ENCODE measurements at regions not wholly inside any gene's neighbourhood (a gene's known extent, or its start where the extent isn't known, plus 50 kb on each side); places are given as distances from the start of the nearest gene placed in this dataset.

DNA sequence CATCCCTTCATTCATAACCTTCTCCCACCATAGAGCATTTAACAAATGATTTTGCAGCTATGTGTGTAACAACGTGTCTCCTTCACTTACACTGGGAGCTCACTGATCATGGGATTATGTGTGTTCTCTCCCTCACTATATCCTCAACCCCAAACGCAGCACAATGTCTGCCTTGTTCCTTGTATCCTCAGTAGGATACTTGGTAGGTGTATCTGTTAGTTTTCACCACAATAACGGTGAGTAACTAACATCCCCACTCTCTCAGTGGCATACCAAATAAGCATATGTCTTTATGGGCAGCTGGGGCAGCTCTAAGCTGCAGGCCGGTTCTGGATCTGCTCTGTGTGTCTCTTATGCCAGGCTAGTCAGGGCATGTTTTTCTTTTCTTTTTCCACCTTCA, 166.7 kb upstream of the PWP1 start:
- Histone ChIP-seq H3K4me2 (ENCODE audit: low read depth, low read length) (no peak overlapping the region), H3K27ac (ENCODE audit: extremely low read length, insufficient read depth, low read length) (no peak overlapping the region), H3K9ac (ENCODE audit: insufficient read depth, low read depth, low read length) (no peak overlapping the region), H3K27me3 (ENCODE audit: control insufficient read depth in 1 of 2, insufficient read depth in 2 of 2, low read length in 2 of 2) (no peaks in the 10 kb centered on the region), H4K20me1 (ENCODE audit: insufficient read depth, low read length) (no peaks in the 10 kb centered on the region), H3K4me1 (ENCODE audit: insufficient read depth, low read length) (peaks cover 22% of the 10 kb centered on the region), H3K79me2 (ENCODE audit: insufficient read depth, low read length) (no peaks in the 10 kb centered on the region), H3K9me3 (ENCODE audit: low read length) (no peaks in the 10 kb centered on the region), H2AFZ (ENCODE audit: low read length) (no peak overlapping the region), H3K4me3 (replicated peaks in 1 of 3; ENCODE audit: insufficient read depth in 1 of 3, low read depth in 2 of 3, low read length in 3 of 3) (no peak overlapping the region), H3K36me3 (replicated peaks in 1 of 2; ENCODE audit: control insufficient read depth in 1 of 2, insufficient read depth in 2 of 2, low read length in 2 of 2) (no peaks in the 10 kb centered on the region)
- no TSS peak for BruUV-seq (replicated peaks)
- ATAC-seq (no peak), DNase-seq (ENCODE audit: low spot score) (no peak), FAIRE-seq (no peak)
- intact Hi-C loops (cut with micrococcal nuclease; ENCODE audit: unreplicated experiment): no loop called here
- in situ Hi-C loops (cut with HindIII; ENCODE audit: extremely low pct_ligation_motif_present, low pct_unique_long_range_greater_than_20kb): no loop called here
- 68% methylated on average over 4 of the region's 4 CpGs for WGBS (ENCODE audit: low lambda C conversion rate)
- TF ChIP-seq, protein P1, sequence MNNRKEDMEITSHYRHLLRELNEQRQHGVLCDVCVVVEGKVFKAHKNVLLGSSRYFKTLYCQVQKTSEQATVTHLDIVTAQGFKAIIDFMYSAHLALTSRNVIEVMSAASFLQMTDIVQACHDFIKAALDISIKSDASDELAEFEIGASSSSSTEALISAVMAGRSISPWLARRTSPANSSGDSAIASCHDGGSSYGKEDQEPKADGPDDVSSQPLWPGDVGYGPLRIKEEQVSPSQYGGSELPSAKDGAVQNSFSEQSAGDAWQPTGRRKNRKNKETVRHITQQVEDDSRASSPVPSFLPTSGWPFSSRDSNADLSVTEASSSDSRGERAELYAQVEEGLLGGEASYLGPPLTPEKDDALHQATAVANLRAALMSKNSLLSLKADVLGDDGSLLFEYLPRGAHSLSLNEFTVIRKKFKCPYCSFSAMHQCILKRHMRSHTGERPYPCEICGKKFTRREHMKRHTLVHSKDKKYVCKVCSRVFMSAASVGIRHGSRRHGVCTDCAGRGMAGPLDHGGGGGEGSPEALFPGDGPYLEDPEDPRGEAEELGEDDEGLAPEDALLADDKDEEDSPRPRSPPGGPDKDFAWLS (CRISPR knock-in tag; IDR thresholded peaks at IDR 0.05; ENCODE audit: borderline replicate concordance): no peak
- TF ChIP-seq PITX1 (CRISPR knock-in tag; IDR thresholded peaks at IDR 0.05): no peak
- TF ChIP-seq, protein P2, sequence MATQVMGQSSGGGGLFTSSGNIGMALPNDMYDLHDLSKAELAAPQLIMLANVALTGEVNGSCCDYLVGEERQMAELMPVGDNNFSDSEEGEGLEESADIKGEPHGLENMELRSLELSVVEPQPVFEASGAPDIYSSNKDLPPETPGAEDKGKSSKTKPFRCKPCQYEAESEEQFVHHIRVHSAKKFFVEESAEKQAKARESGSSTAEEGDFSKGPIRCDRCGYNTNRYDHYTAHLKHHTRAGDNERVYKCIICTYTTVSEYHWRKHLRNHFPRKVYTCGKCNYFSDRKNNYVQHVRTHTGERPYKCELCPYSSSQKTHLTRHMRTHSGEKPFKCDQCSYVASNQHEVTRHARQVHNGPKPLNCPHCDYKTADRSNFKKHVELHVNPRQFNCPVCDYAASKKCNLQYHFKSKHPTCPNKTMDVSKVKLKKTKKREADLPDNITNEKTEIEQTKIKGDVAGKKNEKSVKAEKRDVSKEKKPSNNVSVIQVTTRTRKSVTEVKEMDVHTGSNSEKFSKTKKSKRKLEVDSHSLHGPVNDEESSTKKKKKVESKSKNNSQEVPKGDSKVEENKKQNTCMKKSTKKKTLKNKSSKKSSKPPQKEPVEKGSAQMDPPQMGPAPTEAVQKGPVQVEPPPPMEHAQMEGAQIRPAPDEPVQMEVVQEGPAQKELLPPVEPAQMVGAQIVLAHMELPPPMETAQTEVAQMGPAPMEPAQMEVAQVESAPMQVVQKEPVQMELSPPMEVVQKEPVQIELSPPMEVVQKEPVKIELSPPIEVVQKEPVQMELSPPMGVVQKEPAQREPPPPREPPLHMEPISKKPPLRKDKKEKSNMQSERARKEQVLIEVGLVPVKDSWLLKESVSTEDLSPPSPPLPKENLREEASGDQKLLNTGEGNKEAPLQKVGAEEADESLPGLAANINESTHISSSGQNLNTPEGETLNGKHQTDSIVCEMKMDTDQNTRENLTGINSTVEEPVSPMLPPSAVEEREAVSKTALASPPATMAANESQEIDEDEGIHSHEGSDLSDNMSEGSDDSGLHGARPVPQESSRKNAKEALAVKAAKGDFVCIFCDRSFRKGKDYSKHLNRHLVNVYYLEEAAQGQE (IDR thresholded peaks at IDR 0.05; ENCODE audit: borderline replicate concordance in 1 of 2, low read depth in 1 of 2, low read length in 2 of 2): no peak
- TF ChIP-seq ZNF746 (CRISPR knock-in tag; IDR thresholded peaks at IDR 0.05): no peak
- TF ChIP-seq, protein P3, sequence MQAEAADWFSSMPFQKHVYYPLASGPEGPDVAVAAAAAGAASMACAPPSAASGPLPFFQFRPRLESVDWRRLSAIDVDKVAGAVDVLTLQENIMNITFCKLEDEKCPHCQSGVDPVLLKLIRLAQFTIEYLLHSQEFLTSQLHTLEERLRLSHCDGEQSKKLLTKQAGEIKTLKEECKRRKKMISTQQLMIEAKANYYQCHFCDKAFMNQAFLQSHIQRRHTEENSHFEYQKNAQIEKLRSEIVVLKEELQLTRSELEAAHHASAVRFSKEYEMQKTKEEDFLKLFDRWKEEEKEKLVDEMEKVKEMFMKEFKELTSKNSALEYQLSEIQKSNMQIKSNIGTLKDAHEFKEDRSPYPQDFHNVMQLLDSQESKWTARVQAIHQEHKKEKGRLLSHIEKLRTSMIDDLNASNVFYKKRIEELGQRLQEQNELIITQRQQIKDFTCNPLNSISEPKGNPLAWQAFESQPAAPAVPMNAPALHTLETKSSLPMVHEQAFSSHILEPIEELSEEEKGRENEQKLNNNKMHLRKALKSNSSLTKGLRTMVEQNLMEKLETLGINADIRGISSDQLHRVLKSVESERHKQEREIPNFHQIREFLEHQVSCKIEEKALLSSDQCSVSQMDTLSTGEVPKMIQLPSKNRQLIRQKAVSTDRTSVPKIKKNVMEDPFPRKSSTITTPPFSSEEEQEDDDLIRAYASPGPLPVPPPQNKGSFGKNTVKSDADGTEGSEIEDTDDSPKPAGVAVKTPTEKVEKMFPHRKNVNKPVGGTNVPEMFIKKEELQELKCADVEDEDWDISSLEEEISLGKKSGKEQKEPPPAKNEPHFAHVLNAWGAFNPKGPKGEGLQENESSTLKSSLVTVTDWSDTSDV (CRISPR knock-in tag; IDR thresholded peaks at IDR 0.05): no peak
- no peak for TF ChIP-seq SRF (IDR thresholded peaks at IDR 0.05; ENCODE audit: low read depth, low read length)
- no peak for TF ChIP-seq ZMAT3 (CRISPR knock-in tag; conservative IDR thresholded peaks at IDR 0.05)
- TF ChIP-seq, protein P4, sequence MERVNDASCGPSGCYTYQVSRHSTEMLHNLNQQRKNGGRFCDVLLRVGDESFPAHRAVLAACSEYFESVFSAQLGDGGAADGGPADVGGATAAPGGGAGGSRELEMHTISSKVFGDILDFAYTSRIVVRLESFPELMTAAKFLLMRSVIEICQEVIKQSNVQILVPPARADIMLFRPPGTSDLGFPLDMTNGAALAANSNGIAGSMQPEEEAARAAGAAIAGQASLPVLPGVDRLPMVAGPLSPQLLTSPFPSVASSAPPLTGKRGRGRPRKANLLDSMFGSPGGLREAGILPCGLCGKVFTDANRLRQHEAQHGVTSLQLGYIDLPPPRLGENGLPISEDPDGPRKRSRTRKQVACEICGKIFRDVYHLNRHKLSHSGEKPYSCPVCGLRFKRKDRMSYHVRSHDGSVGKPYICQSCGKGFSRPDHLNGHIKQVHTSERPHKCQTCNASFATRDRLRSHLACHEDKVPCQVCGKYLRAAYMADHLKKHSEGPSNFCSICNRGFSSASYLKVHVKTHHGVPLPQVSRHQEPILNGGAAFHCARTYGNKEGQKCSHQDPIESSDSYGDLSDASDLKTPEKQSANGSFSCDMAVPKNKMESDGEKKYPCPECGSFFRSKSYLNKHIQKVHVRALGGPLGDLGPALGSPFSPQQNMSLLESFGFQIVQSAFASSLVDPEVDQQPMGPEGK (CRISPR knock-in tag; IDR thresholded peaks at IDR 0.05): no peak
- no peak for TF ChIP-seq ZNF780A (CRISPR knock-in tag; IDR thresholded peaks at IDR 0.05)
- no peak for TF ChIP-seq CEBPG (CRISPR knock-in tag; IDR thresholded peaks at IDR 0.05)
- no peak for TF ChIP-seq MTF2 (CRISPR knock-in tag; IDR thresholded peaks at IDR 0.05; ENCODE audit: borderline replicate concordance)
- no peak for TF ChIP-seq NR1H2 (CRISPR knock-in tag; IDR thresholded peaks at IDR 0.05; ENCODE audit: borderline replicate concordance, low read depth)
- TF ChIP-seq, protein P5, sequence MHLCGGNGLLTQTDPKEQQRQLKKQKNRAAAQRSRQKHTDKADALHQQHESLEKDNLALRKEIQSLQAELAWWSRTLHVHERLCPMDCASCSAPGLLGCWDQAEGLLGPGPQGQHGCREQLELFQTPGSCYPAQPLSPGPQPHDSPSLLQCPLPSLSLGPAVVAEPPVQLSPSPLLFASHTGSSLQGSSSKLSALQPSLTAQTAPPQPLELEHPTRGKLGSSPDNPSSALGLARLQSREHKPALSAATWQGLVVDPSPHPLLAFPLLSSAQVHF (CRISPR knock-in tag; IDR thresholded peaks at IDR 0.05): no peak
- TF ChIP-seq PAF1 (CRISPR knock-in tag; IDR thresholded peaks at IDR 0.05): no peak
- POLR2A ChIA-PET: no interaction called here
- CTCF ChIA-PET (ENCODE audit: low intra/inter-chr PET ratio, low total read pairs): no interaction called here
